ENCODE measurements at regions not wholly inside any gene's neighbourhood (a gene's known extent, or its start where the extent isn't known, plus 50 kb on each side); places are given as distances from the start of the nearest gene placed in this dataset.

DNA sequence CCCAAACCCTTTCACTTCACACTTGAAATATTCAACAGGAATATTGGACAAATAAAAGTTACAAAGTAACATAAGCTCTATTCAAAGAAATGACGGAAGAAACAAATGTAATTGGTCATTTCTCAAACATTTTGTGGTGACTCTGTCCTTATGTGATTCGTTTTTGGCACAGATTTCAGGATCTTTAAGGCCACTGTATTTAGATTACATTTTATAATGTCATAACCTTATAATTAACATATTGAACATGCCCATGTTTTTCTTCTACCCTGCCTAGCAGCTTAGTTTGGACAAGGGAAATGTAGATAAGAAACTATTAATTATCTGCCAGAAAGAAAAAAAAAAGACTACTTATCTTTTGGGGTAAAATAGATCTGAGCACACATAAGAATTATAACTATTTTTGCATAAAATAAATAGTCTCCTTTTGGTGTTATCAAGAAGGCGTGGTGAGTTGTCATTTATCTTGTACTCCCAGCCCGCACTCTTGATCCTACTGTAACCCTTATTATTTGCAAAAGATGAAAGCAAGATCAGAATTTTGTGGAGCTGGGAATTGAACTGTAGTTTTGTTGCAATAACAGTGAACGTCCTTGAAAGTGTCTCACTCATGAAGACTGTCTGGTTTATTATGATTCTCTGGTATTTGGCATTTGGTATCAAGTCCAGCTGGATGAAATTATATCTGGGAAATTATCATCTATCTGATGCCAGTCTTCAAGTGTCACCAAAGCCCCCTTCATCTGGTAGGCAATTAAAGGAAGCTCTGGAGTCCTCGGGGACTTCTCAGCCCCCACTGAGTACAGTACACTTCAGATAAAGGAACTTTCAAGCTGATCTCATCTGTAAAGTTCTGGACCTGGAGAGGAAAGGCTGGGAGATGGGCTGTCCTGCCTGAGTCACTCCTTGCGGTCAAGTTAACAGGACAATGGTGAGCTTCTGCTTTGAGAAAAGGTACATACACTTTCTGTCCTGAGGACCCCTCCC, 175.7 kb upstream of the INHBA start:
- H3K4me3 ChIP-seq, result no peak overlapping the region
- ATAC-seq (no peak), DNase-seq (no peak)
- H3K27ac ChIP-seq, result no peak overlapping the region
- H3K4me1 ChIP-seq, result peaks cover 16% of the 10 kb centered on the region
- TF ChIP-seq, protein P1, sequence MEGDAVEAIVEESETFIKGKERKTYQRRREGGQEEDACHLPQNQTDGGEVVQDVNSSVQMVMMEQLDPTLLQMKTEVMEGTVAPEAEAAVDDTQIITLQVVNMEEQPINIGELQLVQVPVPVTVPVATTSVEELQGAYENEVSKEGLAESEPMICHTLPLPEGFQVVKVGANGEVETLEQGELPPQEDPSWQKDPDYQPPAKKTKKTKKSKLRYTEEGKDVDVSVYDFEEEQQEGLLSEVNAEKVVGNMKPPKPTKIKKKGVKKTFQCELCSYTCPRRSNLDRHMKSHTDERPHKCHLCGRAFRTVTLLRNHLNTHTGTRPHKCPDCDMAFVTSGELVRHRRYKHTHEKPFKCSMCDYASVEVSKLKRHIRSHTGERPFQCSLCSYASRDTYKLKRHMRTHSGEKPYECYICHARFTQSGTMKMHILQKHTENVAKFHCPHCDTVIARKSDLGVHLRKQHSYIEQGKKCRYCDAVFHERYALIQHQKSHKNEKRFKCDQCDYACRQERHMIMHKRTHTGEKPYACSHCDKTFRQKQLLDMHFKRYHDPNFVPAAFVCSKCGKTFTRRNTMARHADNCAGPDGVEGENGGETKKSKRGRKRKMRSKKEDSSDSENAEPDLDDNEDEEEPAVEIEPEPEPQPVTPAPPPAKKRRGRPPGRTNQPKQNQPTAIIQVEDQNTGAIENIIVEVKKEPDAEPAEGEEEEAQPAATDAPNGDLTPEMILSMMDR (IDR thresholded peaks at IDR 0.05), result no peak
- no peaks in the 10 kb centered on the region for H3K27me3 ChIP-seq (ENCODE audit: low read depth)
- intact Hi-C loops (cut with DNase I), result no loop called here
- H3K36me3 ChIP-seq, result no peaks in the 10 kb centered on the region
- no peaks in the 10 kb centered on the region for H3K9me3 ChIP-seq

DNA sequence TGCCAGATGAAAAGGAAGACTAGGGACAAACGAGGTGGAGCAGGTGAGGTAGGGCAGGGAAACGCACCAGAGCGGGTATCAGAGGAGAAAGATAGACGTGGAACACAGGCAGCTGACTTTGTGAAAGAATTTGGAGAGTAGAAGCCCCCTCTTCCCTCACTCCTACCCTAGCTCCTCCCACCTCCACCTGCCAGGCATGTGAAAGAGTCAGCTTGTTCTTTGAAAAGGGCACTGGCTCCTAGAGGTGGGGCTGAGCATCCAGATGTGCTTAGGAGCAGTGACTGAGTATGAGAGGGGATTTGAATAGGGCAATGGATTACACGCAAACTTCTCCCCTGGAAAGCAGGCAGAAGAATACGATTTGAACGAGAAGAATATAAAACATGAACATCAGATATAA, 174.2 kb upstream of the INHBA start:
- no peaks in the 10 kb centered on the region for H3K9me3 ChIP-seq
- DNase-seq (no peak), ATAC-seq (no peak)
- intact Hi-C loops (cut with DNase I), result no loop called here
- no peak overlapping the region for H3K27ac ChIP-seq
- no peaks in the 10 kb centered on the region for H3K27me3 ChIP-seq (ENCODE audit: low read depth)
- no peaks in the 10 kb centered on the region for H3K36me3 ChIP-seq
- TF ChIP-seq, protein P1 (IDR thresholded peaks at IDR 0.05), result no peak
- H3K4me1 ChIP-seq, result peaks cover 9% of the 10 kb centered on the region
- no peak overlapping the region for H3K4me3 ChIP-seq

DNA sequence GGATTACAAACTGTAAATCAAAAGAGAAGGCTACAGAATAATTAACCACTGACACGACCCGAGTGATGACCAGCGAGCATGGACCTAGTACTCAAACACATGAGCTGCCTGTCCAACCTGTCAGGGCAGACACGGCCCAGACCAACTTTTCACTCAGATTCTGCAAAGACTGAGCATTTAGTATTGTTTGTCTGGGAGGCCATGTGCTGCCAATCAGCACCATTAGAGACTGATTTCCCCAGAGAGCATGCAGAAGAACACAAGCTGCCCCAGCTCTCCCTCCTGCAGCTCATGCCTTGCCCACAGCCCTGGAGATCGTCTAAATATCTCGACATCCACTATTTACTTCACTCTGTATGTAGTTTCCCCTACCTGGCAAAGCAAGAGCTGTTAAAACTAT, 172.6 kb upstream of the INHBA start:
- H3K27me3 ChIP-seq (ENCODE audit: low read depth), result no peaks in the 10 kb centered on the region
- ATAC-seq (no peak), DNase-seq (no peak)
- TF ChIP-seq, protein P1 (IDR thresholded peaks at IDR 0.05), result no peak
- H3K36me3 ChIP-seq, result no peaks in the 10 kb centered on the region
- H3K4me1 ChIP-seq, result peaks cover 6% of the 10 kb centered on the region
- H3K9me3 ChIP-seq, result no peaks in the 10 kb centered on the region
- H3K27ac ChIP-seq, result no peak overlapping the region
- H3K4me3 ChIP-seq, result no peak overlapping the region
- intact Hi-C loops (cut with DNase I), result no loop called here

DNA sequence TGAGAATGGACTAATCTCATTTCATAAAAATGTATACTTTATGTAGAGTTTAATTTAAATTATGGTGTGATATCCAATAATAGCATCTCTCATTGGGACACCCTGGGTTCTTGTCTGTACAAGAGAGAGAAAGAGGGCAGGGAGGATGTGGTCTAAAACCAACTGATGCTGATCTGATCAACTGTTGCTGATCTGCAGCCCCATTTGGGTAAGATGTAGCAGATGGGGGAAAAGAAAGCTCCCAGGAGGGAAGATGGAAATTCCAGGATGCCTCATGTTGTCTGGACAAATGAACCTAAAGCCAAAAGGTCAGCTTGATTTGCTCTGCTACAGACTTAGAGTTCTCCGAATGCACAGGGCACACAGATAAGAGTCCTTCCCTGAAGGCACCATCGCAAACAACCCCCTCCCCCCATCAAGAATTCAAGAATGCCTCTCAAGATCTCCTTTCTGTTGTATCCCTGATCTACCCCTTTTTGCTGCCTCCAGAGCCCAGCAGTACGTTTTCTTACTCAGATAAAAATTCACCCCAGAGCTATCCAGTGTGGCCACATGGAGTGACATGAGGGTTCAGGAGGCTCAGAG, 171.4 kb upstream of the INHBA start:
- H3K27me3 ChIP-seq (ENCODE audit: low read depth), result no peaks in the 10 kb centered on the region
- no peak for DNase-seq
- TF ChIP-seq, protein P1 (IDR thresholded peaks at IDR 0.05), result no peak
- no peak for ATAC-seq
- intact Hi-C loops (cut with DNase I), result no loop called here
- no peaks in the 10 kb centered on the region for H3K36me3 ChIP-seq
- H3K4me1 ChIP-seq, result peaks cover 5% of the 10 kb centered on the region
- H3K4me3 ChIP-seq, result no peak overlapping the region
- H3K27ac ChIP-seq, result no peak overlapping the region
- H3K9me3 ChIP-seq, result no peaks in the 10 kb centered on the region

DNA sequence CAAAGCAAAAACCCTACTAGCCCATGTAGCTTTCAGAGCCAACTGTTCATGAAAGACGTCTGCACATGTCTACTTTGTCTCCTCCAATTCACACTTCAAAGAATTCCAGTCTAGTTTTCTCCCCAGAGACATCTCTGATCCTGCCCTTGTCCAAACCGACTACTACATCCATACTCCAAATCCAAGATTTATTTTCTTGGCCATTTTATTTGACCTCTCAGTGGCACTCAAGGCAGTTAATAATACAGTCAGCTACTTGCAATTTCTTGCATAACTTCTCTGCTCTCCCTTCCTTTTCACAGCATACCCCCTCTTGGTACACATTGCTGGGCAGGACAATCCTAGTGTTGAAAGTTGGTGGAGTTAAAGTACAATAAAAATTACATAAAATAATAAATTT, 170.9 kb upstream of the INHBA start:
- TF ChIP-seq, protein P1 (IDR thresholded peaks at IDR 0.05), result no peak
- Histone ChIP-seq H3K9me3 (no peaks in the 10 kb centered on the region), H3K4me3 (no peak overlapping the region), H3K27me3 (ENCODE audit: low read depth) (no peaks in the 10 kb centered on the region), H3K27ac (no peak overlapping the region), H3K36me3 (no peaks in the 10 kb centered on the region), H3K4me1 (peaks cover 5% of the 10 kb centered on the region)
- DNase-seq (no peak), ATAC-seq (no peak)
- intact Hi-C loops (cut with DNase I), result no loop called here
